ENCODE measurements at regions not wholly inside any gene's neighbourhood (a gene's known extent, or its start where the extent isn't known, plus 50 kb on each side); places are given as distances from the start of the nearest gene placed in this dataset.

DNA sequence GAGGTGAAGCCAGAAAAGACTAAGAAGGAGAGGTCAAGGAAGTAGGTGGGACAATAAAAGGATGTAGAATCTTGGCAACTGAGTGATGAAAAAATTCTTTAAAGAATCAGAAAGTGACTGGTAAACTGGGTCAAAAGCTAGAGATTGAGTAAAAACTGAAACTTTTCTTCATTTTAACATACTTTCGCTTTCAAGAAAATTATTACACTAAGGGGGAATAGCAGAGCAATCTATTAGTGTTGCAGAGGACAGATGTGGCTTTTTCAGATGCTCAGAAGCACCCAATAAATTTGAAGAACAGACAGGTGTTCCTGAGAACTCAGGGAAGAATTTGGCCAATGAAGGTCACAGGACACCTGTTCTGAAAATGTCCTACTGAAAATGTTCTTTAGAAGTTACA is 805.4 kb upstream of the ALCAM start:
- TF ChIP-seq, protein P1, sequence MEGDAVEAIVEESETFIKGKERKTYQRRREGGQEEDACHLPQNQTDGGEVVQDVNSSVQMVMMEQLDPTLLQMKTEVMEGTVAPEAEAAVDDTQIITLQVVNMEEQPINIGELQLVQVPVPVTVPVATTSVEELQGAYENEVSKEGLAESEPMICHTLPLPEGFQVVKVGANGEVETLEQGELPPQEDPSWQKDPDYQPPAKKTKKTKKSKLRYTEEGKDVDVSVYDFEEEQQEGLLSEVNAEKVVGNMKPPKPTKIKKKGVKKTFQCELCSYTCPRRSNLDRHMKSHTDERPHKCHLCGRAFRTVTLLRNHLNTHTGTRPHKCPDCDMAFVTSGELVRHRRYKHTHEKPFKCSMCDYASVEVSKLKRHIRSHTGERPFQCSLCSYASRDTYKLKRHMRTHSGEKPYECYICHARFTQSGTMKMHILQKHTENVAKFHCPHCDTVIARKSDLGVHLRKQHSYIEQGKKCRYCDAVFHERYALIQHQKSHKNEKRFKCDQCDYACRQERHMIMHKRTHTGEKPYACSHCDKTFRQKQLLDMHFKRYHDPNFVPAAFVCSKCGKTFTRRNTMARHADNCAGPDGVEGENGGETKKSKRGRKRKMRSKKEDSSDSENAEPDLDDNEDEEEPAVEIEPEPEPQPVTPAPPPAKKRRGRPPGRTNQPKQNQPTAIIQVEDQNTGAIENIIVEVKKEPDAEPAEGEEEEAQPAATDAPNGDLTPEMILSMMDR (IDR thresholded peaks at IDR 0.05), result no peak
- no peak for TF ChIP-seq POLR2A (IDR thresholded peaks at IDR 0.05)
